ENCODE measurements at regions not wholly inside any gene's neighbourhood (a gene's known extent, or its start where the extent isn't known, plus 50 kb on each side); places are given as distances from the start of the nearest gene placed in this dataset.

DNA sequence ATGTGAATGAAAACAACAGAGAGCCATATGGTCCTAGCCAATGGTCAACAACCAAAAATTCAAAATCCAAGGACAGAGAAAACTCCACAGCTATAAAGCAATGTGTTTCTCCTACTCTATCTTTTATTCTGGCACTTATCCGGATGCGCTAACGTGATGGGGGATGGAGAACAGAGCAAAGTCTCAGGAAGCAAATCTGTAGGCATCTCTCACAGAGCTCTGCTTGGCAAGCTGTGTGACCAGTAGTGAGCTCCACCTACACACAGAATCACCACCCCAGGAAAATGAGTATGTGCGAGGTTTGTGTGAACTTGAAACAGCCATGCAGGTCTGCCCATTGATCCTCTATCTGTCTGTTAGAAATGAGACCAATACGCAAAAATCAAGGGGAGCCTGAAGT, 584.3 kb downstream of the BCL11A start:
- no TSS peak for BruUV-seq (replicated peaks)
- no peak for FAIRE-seq
- Histone ChIP-seq H3K79me2 (ENCODE audit: control insufficient read depth, insufficient read depth, low read length) (no peaks in the 10 kb centered on the region), H3K27me3 (replicated peaks in 1 of 2; ENCODE audit: control insufficient read depth in 2 of 2, insufficient read depth in 2 of 2, low read length in 1 of 2) (no peaks in the 10 kb centered on the region; a peak in 1 of 4 replicates), H3K9ac (ENCODE audit: control insufficient read depth, insufficient read depth, low read length) (no peak overlapping the region), H3K4me3 (no peak overlapping the region), H4K20me1 (ENCODE audit: control insufficient read depth, insufficient read depth) (no peaks in the 10 kb centered on the region), H3K4me2 (ENCODE audit: control insufficient read depth, insufficient read depth) (no peak overlapping the region), H3K27ac (ENCODE audit: control insufficient read depth, insufficient read depth) (no peak overlapping the region), H2AFZ (ENCODE audit: control insufficient read depth, low read depth, low read length) (no peak overlapping the region), H3K36me3 (ENCODE audit: control insufficient read depth in 2 of 2, insufficient read depth in 2 of 2, low read length in 1 of 2) (no peaks in the 10 kb centered on the region), H3K9me3 (replicated peaks; ENCODE audit: control insufficient read depth, insufficient read depth, low read length) (no peaks in the 10 kb centered on the region), H3K4me1 (ENCODE audit: control insufficient read depth, insufficient read depth, low read length) (no peaks in the 10 kb centered on the region)
- ATAC-seq, result no peak
- 46% methylated on average over 5 of the region's 5 CpGs for WGBS (ENCODE audit: insufficient coverage, insufficient replicate concordance, low lambda C conversion rate, missing lambda C conversion rate)
- in situ Hi-C loops (cut with MboI) (no loop called here), intact Hi-C loops (cut with micrococcal nuclease; ENCODE audit: unreplicated experiment) (no loop called here)
- CTCF ChIA-PET, result no interaction called here
- SMC1A ChIA-PET (ENCODE audit: uncharacterized antibody, unreplicated experiment), result no interaction called here
- RAD21 ChIA-PET (ENCODE audit: unreplicated experiment), result no interaction called here
- DNase-seq (ENCODE audit: low read depth, low spot score), result no peak
- POLR2A ChIA-PET, result no interaction called here
- TF ChIP-seq YBX1 (IDR thresholded peaks at IDR 0.05) (no peak), CBX3 (IDR thresholded peaks at IDR 0.05; ENCODE audit: borderline replicate concordance, low read depth) (no peak), RUNX3 (IDR thresholded peaks at IDR 0.05; ENCODE audit: low read length) (no peak), CBX5 (IDR thresholded peaks at IDR 0.05; ENCODE audit: low read depth) (no peak), RB1 (IDR thresholded peaks at IDR 0.05; ENCODE audit: borderline replicate concordance) (no peak), NBN (IDR thresholded peaks at IDR 0.05) (no peak), NFIC (IDR thresholded peaks at IDR 0.05; ENCODE audit: low read depth, low read length) (no peak), KDM1A (IDR thresholded peaks at IDR 0.05; ENCODE audit: borderline replicate concordance) (no peak), RCOR1 (conservative IDR thresholded peaks at IDR 0.05; ENCODE audit: low read depth, low read length) (no peak), WRNIP1 (IDR thresholded peaks at IDR 0.05; ENCODE audit: borderline replicate concordance, low read depth, low read length) (no peak), CHD2 (IDR thresholded peaks at IDR 0.05; ENCODE audit: borderline replicate concordance, low read depth, low read length) (no peak), GABPA (IDR thresholded peaks at IDR 0.05; ENCODE audit: low read depth) (no peak)
- TF ChIP-seq, protein P1, sequence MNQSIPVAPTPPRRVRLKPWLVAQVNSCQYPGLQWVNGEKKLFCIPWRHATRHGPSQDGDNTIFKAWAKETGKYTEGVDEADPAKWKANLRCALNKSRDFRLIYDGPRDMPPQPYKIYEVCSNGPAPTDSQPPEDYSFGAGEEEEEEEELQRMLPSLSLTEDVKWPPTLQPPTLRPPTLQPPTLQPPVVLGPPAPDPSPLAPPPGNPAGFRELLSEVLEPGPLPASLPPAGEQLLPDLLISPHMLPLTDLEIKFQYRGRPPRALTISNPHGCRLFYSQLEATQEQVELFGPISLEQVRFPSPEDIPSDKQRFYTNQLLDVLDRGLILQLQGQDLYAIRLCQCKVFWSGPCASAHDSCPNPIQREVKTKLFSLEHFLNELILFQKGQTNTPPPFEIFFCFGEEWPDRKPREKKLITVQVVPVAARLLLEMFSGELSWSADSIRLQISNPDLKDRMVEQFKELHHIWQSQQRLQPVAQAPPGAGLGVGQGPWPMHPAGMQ (IDR thresholded peaks at IDR 0.05; ENCODE audit: borderline replicate concordance), result no peak
- TF ChIP-seq, protein P2, sequence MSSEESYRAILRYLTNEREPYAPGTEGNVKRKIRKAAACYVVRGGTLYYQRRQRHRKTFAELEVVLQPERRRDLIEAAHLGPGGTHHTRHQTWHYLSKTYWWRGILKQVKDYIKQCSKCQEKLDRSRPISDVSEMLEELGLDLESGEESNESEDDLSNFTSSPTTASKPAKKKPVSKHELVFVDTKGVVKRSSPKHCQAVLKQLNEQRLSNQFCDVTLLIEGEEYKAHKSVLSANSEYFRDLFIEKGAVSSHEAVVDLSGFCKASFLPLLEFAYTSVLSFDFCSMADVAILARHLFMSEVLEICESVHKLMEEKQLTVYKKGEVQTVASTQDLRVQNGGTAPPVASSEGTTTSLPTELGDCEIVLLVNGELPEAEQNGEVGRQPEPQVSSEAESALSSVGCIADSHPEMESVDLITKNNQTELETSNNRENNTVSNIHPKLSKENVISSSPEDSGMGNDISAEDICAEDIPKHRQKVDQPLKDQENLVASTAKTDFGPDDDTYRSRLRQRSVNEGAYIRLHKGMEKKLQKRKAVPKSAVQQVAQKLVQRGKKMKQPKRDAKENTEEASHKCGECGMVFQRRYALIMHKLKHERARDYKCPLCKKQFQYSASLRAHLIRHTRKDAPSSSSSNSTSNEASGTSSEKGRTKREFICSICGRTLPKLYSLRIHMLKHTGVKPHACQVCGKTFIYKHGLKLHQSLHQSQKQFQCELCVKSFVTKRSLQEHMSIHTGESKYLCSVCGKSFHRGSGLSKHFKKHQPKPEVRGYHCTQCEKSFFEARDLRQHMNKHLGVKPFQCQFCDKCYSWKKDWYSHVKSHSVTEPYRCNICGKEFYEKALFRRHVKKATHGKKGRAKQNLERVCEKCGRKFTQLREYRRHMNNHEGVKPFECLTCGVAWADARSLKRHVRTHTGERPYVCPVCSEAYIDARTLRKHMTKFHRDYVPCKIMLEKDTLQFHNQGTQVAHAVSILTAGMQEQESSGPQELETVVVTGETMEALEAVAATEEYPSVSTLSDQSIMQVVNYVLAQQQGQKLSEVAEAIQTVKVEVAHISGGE (CRISPR knock-in tag; IDR thresholded peaks at IDR 0.05), result no peak
- TF ChIP-seq, protein P3, sequence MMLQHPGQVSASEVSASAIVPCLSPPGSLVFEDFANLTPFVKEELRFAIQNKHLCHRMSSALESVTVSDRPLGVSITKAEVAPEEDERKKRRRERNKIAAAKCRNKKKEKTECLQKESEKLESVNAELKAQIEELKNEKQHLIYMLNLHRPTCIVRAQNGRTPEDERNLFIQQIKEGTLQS (IDR thresholded peaks at IDR 0.05; ENCODE audit: borderline replicate concordance, extremely low read depth, low read depth, low read length), result no peak
- TF ChIP-seq, protein P4, sequence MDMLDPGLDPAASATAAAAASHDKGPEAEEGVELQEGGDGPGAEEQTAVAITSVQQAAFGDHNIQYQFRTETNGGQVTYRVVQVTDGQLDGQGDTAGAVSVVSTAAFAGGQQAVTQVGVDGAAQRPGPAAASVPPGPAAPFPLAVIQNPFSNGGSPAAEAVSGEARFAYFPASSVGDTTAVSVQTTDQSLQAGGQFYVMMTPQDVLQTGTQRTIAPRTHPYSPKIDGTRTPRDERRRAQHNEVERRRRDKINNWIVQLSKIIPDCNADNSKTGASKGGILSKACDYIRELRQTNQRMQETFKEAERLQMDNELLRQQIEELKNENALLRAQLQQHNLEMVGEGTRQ (IDR thresholded peaks at IDR 0.05; ENCODE audit: borderline replicate concordance, low read depth, low read length), result no peak
- TF ChIP-seq, protein P5, sequence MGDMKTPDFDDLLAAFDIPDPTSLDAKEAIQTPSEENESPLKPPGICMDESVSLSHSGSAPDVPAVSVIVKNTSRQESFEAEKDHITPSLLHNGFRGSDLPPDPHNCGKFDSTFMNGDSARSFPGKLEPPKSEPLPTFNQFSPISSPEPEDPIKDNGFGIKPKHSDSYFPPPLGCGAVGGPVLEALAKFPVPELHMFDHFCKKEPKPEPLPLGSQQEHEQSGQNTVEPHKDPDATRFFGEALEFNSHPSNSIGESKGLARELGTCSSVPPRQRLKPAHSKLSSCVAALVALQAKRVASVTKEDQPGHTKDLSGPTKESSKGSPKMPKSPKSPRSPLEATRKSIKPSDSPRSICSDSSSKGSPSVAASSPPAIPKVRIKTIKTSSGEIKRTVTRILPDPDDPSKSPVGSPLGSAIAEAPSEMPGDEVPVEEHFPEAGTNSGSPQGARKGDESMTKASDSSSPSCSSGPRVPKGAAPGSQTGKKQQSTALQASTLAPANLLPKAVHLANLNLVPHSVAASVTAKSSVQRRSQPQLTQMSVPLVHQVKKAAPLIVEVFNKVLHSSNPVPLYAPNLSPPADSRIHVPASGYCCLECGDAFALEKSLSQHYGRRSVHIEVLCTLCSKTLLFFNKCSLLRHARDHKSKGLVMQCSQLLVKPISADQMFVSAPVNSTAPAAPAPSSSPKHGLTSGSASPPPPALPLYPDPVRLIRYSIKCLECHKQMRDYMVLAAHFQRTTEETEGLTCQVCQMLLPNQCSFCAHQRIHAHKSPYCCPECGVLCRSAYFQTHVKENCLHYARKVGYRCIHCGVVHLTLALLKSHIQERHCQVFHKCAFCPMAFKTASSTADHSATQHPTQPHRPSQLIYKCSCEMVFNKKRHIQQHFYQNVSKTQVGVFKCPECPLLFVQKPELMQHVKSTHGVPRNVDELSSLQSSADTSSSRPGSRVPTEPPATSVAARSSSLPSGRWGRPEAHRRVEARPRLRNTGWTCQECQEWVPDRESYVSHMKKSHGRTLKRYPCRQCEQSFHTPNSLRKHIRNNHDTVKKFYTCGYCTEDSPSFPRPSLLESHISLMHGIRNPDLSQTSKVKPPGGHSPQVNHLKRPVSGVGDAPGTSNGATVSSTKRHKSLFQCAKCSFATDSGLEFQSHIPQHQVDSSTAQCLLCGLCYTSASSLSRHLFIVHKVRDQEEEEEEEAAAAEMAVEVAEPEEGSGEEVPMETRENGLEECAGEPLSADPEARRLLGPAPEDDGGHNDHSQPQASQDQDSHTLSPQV (IDR thresholded peaks at IDR 0.05), result no peak

Data from GM12878 (cell line).